ENCODE measurements at regions not wholly inside any gene's neighbourhood (a gene's known extent, or its start where the extent isn't known, plus 50 kb on each side); places are given as distances from the start of the nearest gene placed in this dataset.

GRCh38 chr6:156348849-156349248, 428.3 kb upstream of the ARID1B start:
- peaks cover 5% of the 10 kb centered on the region for H3K27me3 Mint-ChIP-seq
- no peaks in the 10 kb centered on the region for H3K9me3 Mint-ChIP-seq
- H3K36me3 Mint-ChIP-seq (ENCODE audit: low read depth): no peaks in the 10 kb centered on the region
- H3K27ac Mint-ChIP-seq: no peak overlapping the region
- peaks cover 4% of the 10 kb centered on the region for H3K4me1 Mint-ChIP-seq (ENCODE audit: low read depth)
- H3K4me3 Mint-ChIP-seq: no peak overlapping the region

- Mint-ChIP-seq H3K36me3 (ENCODE audit: low read depth) (no peaks in the 10 kb centered on the region), H3K9me3 (no peaks in the 10 kb centered on the region), H3K27me3 (peaks cover 5% of the 10 kb centered on the region), H3K4me1 (ENCODE audit: low read depth) (peaks cover 4% of the 10 kb centered on the region), H3K4me3 (no peak overlapping the region), H3K27ac (no peak overlapping the region)
Measured at GRCh38 chr6:156348424-156348823, 428.8 kb upstream of the ARID1B start.

GRCh38 chr6:156347656-156348055, 429.5 kb upstream of the ARID1B start:
- Mint-ChIP-seq H3K36me3 (ENCODE audit: low read depth) (no peaks in the 10 kb centered on the region), H3K4me1 (ENCODE audit: low read depth) (peaks cover 4% of the 10 kb centered on the region), H3K4me3 (no peak overlapping the region), H3K9me3 (no peaks in the 10 kb centered on the region), H3K27ac (no peak overlapping the region), H3K27me3 (peaks cover 5% of the 10 kb centered on the region)

GRCh38 chr6:156347246-156347645, 429.9 kb upstream of the ARID1B start:
- no peak overlapping the region for H3K4me3 Mint-ChIP-seq
- H3K27ac Mint-ChIP-seq: no peak overlapping the region
- H3K36me3 Mint-ChIP-seq (ENCODE audit: low read depth): no peaks in the 10 kb centered on the region
- H3K4me1 Mint-ChIP-seq (ENCODE audit: low read depth): peaks cover 4% of the 10 kb centered on the region
- peaks cover 5% of the 10 kb centered on the region for H3K27me3 Mint-ChIP-seq
- no peaks in the 10 kb centered on the region for H3K9me3 Mint-ChIP-seq

- Mint-ChIP-seq H3K4me3 (no peak overlapping the region), H3K4me1 (ENCODE audit: low read depth) (peaks cover 4% of the 10 kb centered on the region), H3K27me3 (peaks cover 5% of the 10 kb centered on the region), H3K27ac (no peak overlapping the region), H3K9me3 (no peaks in the 10 kb centered on the region), H3K36me3 (ENCODE audit: low read depth) (no peaks in the 10 kb centered on the region)
Measured at GRCh38 chr6:156345700-156346099, 431.5 kb upstream of the ARID1B start.

- Mint-ChIP-seq H3K4me1 (ENCODE audit: low read depth) (peaks cover 4% of the 10 kb centered on the region), H3K27me3 (peaks cover 5% of the 10 kb centered on the region), H3K36me3 (ENCODE audit: low read depth) (no peaks in the 10 kb centered on the region), H3K4me3 (no peak overlapping the region), H3K27ac (no peak overlapping the region), H3K9me3 (no peaks in the 10 kb centered on the region)
Measured at GRCh38 chr6:156344491-156344890, 432.7 kb upstream of the ARID1B start.

- H3K9me3 Mint-ChIP-seq: peaks cover 6% of the 10 kb centered on the region
- no peaks in the 10 kb centered on the region for H3K27me3 Mint-ChIP-seq
- H3K27ac Mint-ChIP-seq: no peak overlapping the region
- H3K4me3 Mint-ChIP-seq: no peak overlapping the region
- no peaks in the 10 kb centered on the region for H3K4me1 Mint-ChIP-seq (ENCODE audit: low read depth)
- peaks cover 2% of the 10 kb centered on the region for H3K36me3 Mint-ChIP-seq (ENCODE audit: low read depth)
Measured at GRCh38 chr6:156337801-156338200, 439.4 kb upstream of the ARID1B start.

GRCh38 chr6:156336733-156337132, 440.4 kb upstream of the ARID1B start:
- H3K4me3 Mint-ChIP-seq: no peak overlapping the region
- no peak overlapping the region for H3K27ac Mint-ChIP-seq
- no peaks in the 10 kb centered on the region for H3K27me3 Mint-ChIP-seq
- peaks cover 13% of the 10 kb centered on the region for H3K9me3 Mint-ChIP-seq
- peaks cover 4% of the 10 kb centered on the region for H3K36me3 Mint-ChIP-seq (ENCODE audit: low read depth)
- H3K4me1 Mint-ChIP-seq (ENCODE audit: low read depth): no peaks in the 10 kb centered on the region

- Mint-ChIP-seq H3K9me3 (peaks cover 18% of the 10 kb centered on the region), H3K4me1 (ENCODE audit: low read depth) (no peaks in the 10 kb centered on the region), H3K36me3 (ENCODE audit: low read depth) (peaks cover 4% of the 10 kb centered on the region), H3K4me3 (no peak overlapping the region), H3K27ac (no peak overlapping the region), H3K27me3 (no peaks in the 10 kb centered on the region)
Measured at GRCh38 chr6:156336089-156336488, 441.1 kb upstream of the ARID1B start.

- Mint-ChIP-seq H3K4me1 (ENCODE audit: low read depth) (no peaks in the 10 kb centered on the region), H3K36me3 (ENCODE audit: low read depth) (peaks cover 4% of the 10 kb centered on the region), H3K4me3 (no peak overlapping the region), H3K27ac (no peak overlapping the region), H3K27me3 (no peaks in the 10 kb centered on the region), H3K9me3 (peaks cover 18% of the 10 kb centered on the region)
Measured at GRCh38 chr6:156334966-156335365, 442.2 kb upstream of the ARID1B start.

- no peaks in the 10 kb centered on the region for H3K4me1 Mint-ChIP-seq (ENCODE audit: low read depth)
- H3K9me3 Mint-ChIP-seq: peaks cover 5% of the 10 kb centered on the region
- H3K27ac Mint-ChIP-seq: no peak overlapping the region
- no peaks in the 10 kb centered on the region for H3K36me3 Mint-ChIP-seq (ENCODE audit: low read depth)
- no peak overlapping the region for H3K4me3 Mint-ChIP-seq
- no peaks in the 10 kb centered on the region for H3K27me3 Mint-ChIP-seq
Measured at GRCh38 chr6:156319707-156320106, 457.5 kb upstream of the ARID1B start.

GRCh38 chr6:156316583-156317125, 460.5 kb upstream of the ARID1B start:
- Mint-ChIP-seq H3K4me1 (ENCODE audit: low read depth) (no peaks in the 10 kb centered on the region), H3K36me3 (ENCODE audit: low read depth) (no peaks in the 10 kb centered on the region), H3K27me3 (no peaks in the 10 kb centered on the region), H3K27ac (no peak overlapping the region), H3K4me3 (no peak overlapping the region), H3K9me3 (no peaks in the 10 kb centered on the region)

- H3K4me1 Mint-ChIP-seq (ENCODE audit: low read depth): no peaks in the 10 kb centered on the region
- H3K27me3 Mint-ChIP-seq: no peaks in the 10 kb centered on the region
- H3K9me3 Mint-ChIP-seq: no peaks in the 10 kb centered on the region
- H3K4me3 Mint-ChIP-seq: no peak overlapping the region
- H3K36me3 Mint-ChIP-seq (ENCODE audit: low read depth): no peaks in the 10 kb centered on the region
- no peak overlapping the region for H3K27ac Mint-ChIP-seq
Measured at GRCh38 chr6:156315146-156315545, 462.0 kb upstream of the ARID1B start.

GRCh38 chr6:156313037-156313436, 464.1 kb upstream of the ARID1B start:
- no peaks in the 10 kb centered on the region for H3K36me3 Mint-ChIP-seq (ENCODE audit: low read depth)

GRCh38 chr6:156311291-156311690, 465.9 kb upstream of the ARID1B start:
- Mint-ChIP-seq H3K27ac (no peak overlapping the region), H3K27me3 (no peaks in the 10 kb centered on the region), H3K36me3 (ENCODE audit: low read depth) (no peaks in the 10 kb centered on the region), H3K4me3 (no peak overlapping the region), H3K9me3 (no peaks in the 10 kb centered on the region), H3K4me1 (ENCODE audit: low read depth) (no peaks in the 10 kb centered on the region)

More at GRCh38 chr6:156313037-156313436, 464.1 kb upstream of the ARID1B start:
- H3K4me1 Mint-ChIP-seq (ENCODE audit: low read depth): no peaks in the 10 kb centered on the region
- H3K9me3 Mint-ChIP-seq: no peaks in the 10 kb centered on the region
- no peaks in the 10 kb centered on the region for H3K27me3 Mint-ChIP-seq
- H3K4me3 Mint-ChIP-seq: no peak overlapping the region
- no peak overlapping the region for H3K27ac Mint-ChIP-seq

- no peaks in the 10 kb centered on the region for H3K4me1 Mint-ChIP-seq (ENCODE audit: low read depth)
- no peak overlapping the region for H3K27ac Mint-ChIP-seq
- H3K27me3 Mint-ChIP-seq: no peaks in the 10 kb centered on the region
- H3K4me3 Mint-ChIP-seq: no peak overlapping the region
- no peaks in the 10 kb centered on the region for H3K36me3 Mint-ChIP-seq (ENCODE audit: low read depth)
- H3K9me3 Mint-ChIP-seq: no peaks in the 10 kb centered on the region
Measured at GRCh38 chr6:156310701-156311100, 466.5 kb upstream of the ARID1B start.
